Ishikawa (cell line): ENCODE measurements at regions not wholly inside any gene's neighbourhood (a gene's known extent, or its start where the extent isn't known, plus 50 kb on each side); places are given as distances from the start of the nearest gene placed in this dataset.

ENCODE experiments used
- CEBPB ChIP-seq: IDR thresholded peaks from 2 replicates; pipeline ENCODE4 v1.6.1; 2012
- CREB1 ChIP-seq: IDR thresholded peaks from 2 replicates; pipeline ENCODE4 v1.6.1; 2012; ENCODE audit warnings: low read depth
- EGR1 ChIP-seq: IDR thresholded peaks from 2 replicates; pipeline ENCODE4 v1.6.1; 2012
- EP300 ChIP-seq: IDR thresholded peaks from 2 replicates; pipeline ENCODE4 v1.6.1; 2012; ENCODE audit warnings: borderline replicate concordance
- FOXM1 ChIP-seq: IDR thresholded peaks from 2 replicates; pipeline ENCODE4 v1.6.1; 2012; ENCODE audit warnings: low read depth, borderline replicate concordance
- RAD21 ChIP-seq: IDR thresholded peaks from 2 replicates; pipeline ENCODE4 v1.6.1; 2012; ENCODE audit warnings: low read depth
- REST ChIP-seq: IDR thresholded peaks from 2 replicates; pipeline ENCODE4 v1.6.1; 2012; ENCODE audit warnings: low read depth, mild to moderate bottlenecking
- TAF1 ChIP-seq: IDR thresholded peaks from 2 replicates; pipeline ENCODE4 v1.6.1; 2012; ENCODE audit warnings: low read depth, mild to moderate bottlenecking
- TCF12 ChIP-seq: IDR thresholded peaks from 2 replicates; pipeline ENCODE4 v1.6.1; 2012; ENCODE audit warnings: low read depth
- TEAD4 ChIP-seq: IDR thresholded peaks from 2 replicates; pipeline ENCODE4 v1.6.1; 2012
- USF1 ChIP-seq: IDR thresholded peaks from 2 replicates; pipeline ENCODE4 v1.6.1; 2012
- YY1 ChIP-seq: IDR thresholded peaks from 2 replicates; pipeline ENCODE4 v1.6.1; 2012; ENCODE audit warnings: low read depth
- ZBTB7A ChIP-seq: IDR thresholded peaks from 2 replicates; pipeline ENCODE4 v1.6.1; 2012; ENCODE audit warnings: low read depth
- TF ChIP-seq, protein P1 (sequence below): IDR thresholded peaks from 2 replicates; pipeline ENCODE4 v1.6.1; 2012

- TF ChIP-seq RAD21: no peak
- TF ChIP-seq TCF12: no peak
- TF ChIP-seq EP300: no peak
- no peak for TF ChIP-seq CREB1
- no peak for TF ChIP-seq TAF1
- no peak for TF ChIP-seq REST
- no peak for TF ChIP-seq CEBPB
- TF ChIP-seq, protein P1, sequence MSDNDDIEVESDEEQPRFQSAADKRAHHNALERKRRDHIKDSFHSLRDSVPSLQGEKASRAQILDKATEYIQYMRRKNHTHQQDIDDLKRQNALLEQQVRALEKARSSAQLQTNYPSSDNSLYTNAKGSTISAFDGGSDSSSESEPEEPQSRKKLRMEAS: no peak
- TF ChIP-seq YY1: no peak
- TF ChIP-seq FOXM1: no peak
- no peak for TF ChIP-seq USF1
- no peak for TF ChIP-seq EGR1
- no peak for TF ChIP-seq TEAD4
- TF ChIP-seq ZBTB7A: no peak
These were observed 278.0 kb downstream of the DRD1 start for GRCh38 chr5:175166026-175166425.
